Thyroid gland (tissue), 4 donors: ENCODE measurements at regions not wholly inside any gene's neighbourhood (a gene's known extent, or its start where the extent isn't known, plus 50 kb on each side); places are given as distances from the start of the nearest gene placed in this dataset.

ENCODE experiments used
- CTCF ChIP-seq, 6 experiments: fragments of 200-600 bp in 3 of 6; fragments of 450-650 bp in 3 of 6; sonication (generic) in 3 of 6; IDR thresholded peaks; one replicate each; pipeline ENCODE4 v1.5.1; 2016 to 2019; ENCODE audit warnings: antibody characterized with exemption in 6 of 6, mild to moderate bottlenecking in 2 of 6, inconsistent platforms in 1 of 6, moderate library complexity in 1 of 6
- POLR2A ChIP-seq, 2 donors: fragments of 450-650 bp; IDR thresholded peaks; one replicate each; pipeline ENCODE4 v1.6.1; 2017; ENCODE audit warnings: antibody characterized with exemption in 2 of 2, mild to moderate bottlenecking in 2 of 2, moderate library complexity in 1 of 2

- TF ChIP-seq CTCF (IDR thresholded peaks at IDR 0.05) (no peak), POLR2A (IDR thresholded peaks at IDR 0.05) (no peak)
Observed at GRCh38 chr14:34177466-34177865, 226.6 kb upstream of the EGLN3 start.
